HepG2 (cell line): ENCODE measurements at regions not wholly inside any gene's neighbourhood (a gene's known extent, or its start where the extent isn't known, plus 50 kb on each side); places are given as distances from the start of the nearest gene placed in this dataset.

Source experiments
- ATAC-seq: fragments of 200-7000 bp; cut with Tn5 transposase; 3 replicates; pipeline ENCODE4 v1.9.1; 2020; ENCODE audit warnings: mild to moderate bottlenecking, moderate library complexity
- BruUV-seq: library from RNA; stranded (reverse); fragments of 400-500 nt; replicated peaks from 2 replicates; lab custom pipeline; 2021; lab: Mats Ljungman, UMichigan
- CTCF ChIA-PET: fragments of 300-600 bp; formaldehyde crosslinking; extraction: SDS; loops from one replicate; lab custom pipeline; 2021; ENCODE audit warnings: low total read pairs, inconsistent platforms, low intra/inter-chr PET ratio; lab: Yijun Ruan, JAX
- POLR2A ChIA-PET: fragments of 350-600 bp; sonication (Branson Sonifier 250); formaldehyde crosslinking; loops from one replicate; lab custom pipeline; 2020; ENCODE audit warnings: antibody characterized with exemption, inconsistent platforms; lab: Yijun Ruan, JAX
- DNase-seq: peaks from one replicate; pipeline ENCODE4 v3.0.0-alpha.2; 2015; ENCODE audit warnings: low spot score
- FAIRE-seq: peaks from 3 replicates; lab custom pipeline; 2011; peaks lifted over from hg19 to GRCh38; lab: Jason Lieb, UNC
- H2AFZ ChIP-seq: one replicate; pipeline ENCODE4 v1.6.1; 2011; ENCODE audit warnings: low read length, inconsistent platforms
- H3K27ac ChIP-seq: fragments of 300-600 bp; 3 replicates; pipeline ENCODE4 v1.8.0; 2011; ENCODE audit warnings: mixed run types, mild to moderate bottlenecking, mixed read lengths, low read length, inconsistent platforms; ENCODE audit not compliant: insufficient read depth; ENCODE audit errors: extremely low read length
- H3K27me3 ChIP-seq, 2 experiments: fragments of 200-600 bp in 1 of 2; 2 replicates in 1 of 2; 3 replicates in 1 of 2; pipeline versions ENCODE4 v1.6.0 to v1.8.0; 2011; ENCODE audit warnings: low read length in 2 of 2, mild to moderate bottlenecking in 2 of 2, moderate library complexity in 2 of 2, inconsistent platforms in 1 of 2; ENCODE audit not compliant: insufficient read depth in 2 of 2, control insufficient read depth in 1 of 2
- H3K36me3 ChIP-seq, 2 experiments: fragments of 200-600 bp in 1 of 2; replicated peaks in 1 of 2; 2 replicates in 1 of 2; 3 replicates in 1 of 2; pipeline versions ENCODE4 v1.5.1 to v1.8.0; 2011; ENCODE audit warnings: low read length in 2 of 2, inconsistent platforms in 1 of 2; ENCODE audit not compliant: insufficient read depth in 2 of 2, control insufficient read depth in 1 of 2
- H3K4me1 ChIP-seq: 2 replicates; pipeline ENCODE4 v1.5.1; 2012; ENCODE audit warnings: low read length, inconsistent platforms; ENCODE audit not compliant: insufficient read depth
- H3K4me2 ChIP-seq: 2 replicates; pipeline ENCODE4 v1.6.0; 2011; ENCODE audit warnings: low read depth, low read length, inconsistent platforms
- H3K4me3 ChIP-seq, 3 experiments: fragments of 200-600 bp in 1 of 3; sonication (generic), shearing (Covaris generic) in 1 of 3; replicated peaks in 1 of 3; 2 replicates each; pipeline ENCODE4 v1.5.1; 2011 to 2016; ENCODE audit warnings: low read length in 3 of 3, inconsistent platforms in 2 of 3, low read depth in 2 of 3, mild to moderate bottlenecking in 2 of 3, control low read depth in 1 of 3, mixed read lengths in 1 of 3; ENCODE audit not compliant: insufficient read depth in 1 of 3
- H3K79me2 ChIP-seq: one replicate; pipeline ENCODE4 v1.6.1; 2011; ENCODE audit warnings: low read length, inconsistent platforms; ENCODE audit not compliant: insufficient read depth
- H3K9ac ChIP-seq: 2 replicates; pipeline ENCODE4 v1.6.0; 2011; ENCODE audit warnings: mild to moderate bottlenecking, low read depth, low read length, inconsistent platforms; ENCODE audit not compliant: insufficient read depth
- H3K9me3 ChIP-seq: 2 replicates; pipeline ENCODE4 v1.5.1; 2012; ENCODE audit warnings: mild to moderate bottlenecking, low read length
- H4K20me1 ChIP-seq: 2 replicates; pipeline ENCODE4 v1.6.0; 2011; ENCODE audit warnings: inconsistent platforms, mild to moderate bottlenecking, low read length, moderate library complexity; ENCODE audit not compliant: insufficient read depth
- CCAR2 ChIP-seq: fragments of 200-400 bp; formaldehyde crosslinking; optimal IDR thresholded peaks from 2 replicates; pipeline ENCODE3; 2018; ENCODE audit warnings: low read depth, mild to moderate bottlenecking, low read length, moderate library complexity
- FOXA1 ChIP-seq, 2 experiments: fragments of 450-650 bp in 1 of 2; sonication (generic) in 1 of 2; formaldehyde crosslinking in 1 of 2; IDR thresholded peaks; 2 replicates each; pipeline versions ENCODE4 v1.4.0 to v1.6.1; 2016 to 2020; ENCODE audit warnings: missing genetic modification reagents in 1 of 2
- MBNL3 ChIP-seq: fragments of 250-450 bp; sonication (Bioruptor Pico); conservative IDR thresholded peaks from 2 replicates; pipeline ENCODE4 v1.8.0; 2022; ENCODE audit warnings: mild to moderate bottlenecking, inconsistent platforms
- PREB ChIP-seq: sonication (generic); formaldehyde crosslinking; IDR thresholded peaks from 2 replicates; pipeline ENCODE4 v1.4.0; 2020; ENCODE audit warnings: missing genetic modification reagents
- RAD51 ChIP-seq: fragments of 450-650 bp; IDR thresholded peaks from 2 replicates; pipeline ENCODE4 v1.6.1; 2016; ENCODE audit warnings: borderline replicate concordance
- SOX13 ChIP-seq, 3 experiments: fragments of 450-650 bp in 1 of 3; sonication (generic) in 1 of 3; formaldehyde crosslinking in 1 of 3; IDR thresholded peaks in 2 of 3; conservative IDR thresholded peaks in 1 of 3; 2 replicates each; pipeline versions ENCODE4 v1.5.0 to v1.6.1; 2016 to 2020; ENCODE audit warnings: antibody characterized with exemption in 1 of 3, mild to moderate bottlenecking in 1 of 3, missing compliant biosample characterization in 1 of 3, missing genetic modification reagents in 1 of 3, moderate library complexity in 1 of 3
- ZNF318 ChIP-seq: sonication (generic); formaldehyde crosslinking; IDR thresholded peaks from 2 replicates; pipeline ENCODE4 v1.4.0; 2020; ENCODE audit warnings: mild to moderate bottlenecking, missing genetic modification reagents
- ZNF543 ChIP-seq: sonication (generic); formaldehyde crosslinking; IDR thresholded peaks from 2 replicates; pipeline ENCODE4 v1.4.0; 2020; ENCODE audit warnings: mild to moderate bottlenecking, missing genetic modification reagents
- in situ Hi-C: cut with HindIII; loops from 2 replicates; pipeline ENCODE4 v1.10.0; 2017; ENCODE audit warnings: low pct_unique_long_range_greater_than_20kb; ENCODE audit not compliant: extremely low pct_ligation_motif_present
- intact Hi-C: fragments of 100-400 bp; cut with micrococcal nuclease; formaldehyde crosslinking; loops from one replicate; pipeline ENCODE4 v1.10.0; 2022; ENCODE audit not compliant: unreplicated experiment

GRCh38 chr2:118728984-118729383, 118.5 kb downstream of the EN1 start:
- in situ Hi-C loops = no loop called here
- no peak overlapping the region for H2AFZ ChIP-seq
- H3K79me2 ChIP-seq = no peaks in the 10 kb centered on the region
- ChIA-PET POLR2A (no interaction called here), CTCF (no interaction called here)
- no peaks in the 10 kb centered on the region for H4K20me1 ChIP-seq
- no peaks in the 10 kb centered on the region for H3K36me3 ChIP-seq
- no peak overlapping the region for H3K9ac ChIP-seq
- no peaks in the 10 kb centered on the region for H3K27me3 ChIP-seq
- H3K4me1 ChIP-seq = no peaks in the 10 kb centered on the region
- H3K27ac ChIP-seq = no peak overlapping the region
- ATAC-seq (no peak), DNase-seq (no peak), FAIRE-seq (no peak)
- no TSS peak for BruUV-seq
- no peak overlapping the region for H3K4me2 ChIP-seq
- H3K9me3 ChIP-seq = no peaks in the 10 kb centered on the region
- no peak overlapping the region for H3K4me3 ChIP-seq
- intact Hi-C loops = no loop called here
- TF ChIP-seq SOX13 (IDR thresholded peaks at IDR 0.05) = no peak
- no peak for TF ChIP-seq SOX13 (CRISPR knock-in tag; conservative IDR thresholded peaks at IDR 0.05 in 1 of 2, IDR thresholded peaks at IDR 0.05 in 1 of 2)
- TF ChIP-seq ZNF543 = no peak
- no peak for TF ChIP-seq MBNL3
- TF ChIP-seq RAD51 = no peak
- TF ChIP-seq FOXA1 (IDR thresholded peaks at IDR 0.05) = no peak
- TF ChIP-seq FOXA1 (CRISPR knock-in tag; IDR thresholded peaks at IDR 0.05) = no peak
- no peak for TF ChIP-seq PREB
- TF ChIP-seq ZNF318 (CRISPR knock-in tag) = no peak
- no peak for TF ChIP-seq CCAR2
